NCI-H1694 (cell line): ENCODE measurements at regions not wholly inside any gene's neighbourhood (a gene's known extent, or its start where the extent isn't known, plus 50 kb on each side); places are given as distances from the start of the nearest gene placed in this dataset.
"Not testable (repeated sequence)": the region's sequence is repeated elsewhere in the genome, so short reads cannot be mapped to it uniquely, and the experiment has no call there.

ENCODE experiments used
- DNase-seq: peaks from one replicate; lab custom pipeline; 2025; lab: John Stamatoyannopoulos, UW

GRCh38 chr7:110472419-110472818, 618.5 kb upstream of the LRRN3 start:
- DNase-seq, result not testable (repeated sequence)

GRCh38 chr7:110480964-110481363, 610.0 kb upstream of the LRRN3 start:
- no peak for DNase-seq

GRCh38 chr7:110483553-110483952, 607.4 kb upstream of the LRRN3 start:
- DNase-seq, result no peak

- no peak for DNase-seq
Observed at GRCh38 chr7:110484356-110484755, 606.6 kb upstream of the LRRN3 start.

- DNase-seq, result no peak
Observed at GRCh38 chr7:110486549-110486948, 604.4 kb upstream of the LRRN3 start.

- no peak for DNase-seq
Observed at GRCh38 chr7:110502888-110503465, 588.0 kb upstream of the LRRN3 start.

- no peak for DNase-seq
Observed at GRCh38 chr7:110507369-110507768, 583.6 kb upstream of the LRRN3 start.

GRCh38 chr7:110507832-110508231, 583.1 kb upstream of the LRRN3 start:
- DNase-seq, result no peak

- DNase-seq, result peak; percentile 43
Observed at GRCh38 chr7:110514975-110515551, 575.9 kb upstream of the LRRN3 start.

GRCh38 chr7:110519851-110520250, 571.1 kb upstream of the LRRN3 start:
- no peak for DNase-seq

GRCh38 chr7:110521357-110521911, 569.5 kb upstream of the LRRN3 start:
- DNase-seq, result no peak

GRCh38 chr7:110522061-110522760, 568.7 kb upstream of the LRRN3 start:
- peak; percentile 93 for DNase-seq

GRCh38 chr7:110522761-110523200, 568.1 kb upstream of the LRRN3 start:
- DNase-seq, result peak; percentile 70

GRCh38 chr7:110529175-110529574, 561.8 kb upstream of the LRRN3 start:
- DNase-seq, result no peak

GRCh38 chr7:110531186-110531585, 559.7 kb upstream of the LRRN3 start:
- DNase-seq, result no peak

- peak; percentile 49 for DNase-seq
Observed at GRCh38 chr7:110534241-110534931, 556.5 kb upstream of the LRRN3 start.

GRCh38 chr7:110539216-110539615, 551.7 kb upstream of the LRRN3 start:
- DNase-seq, result no peak

- no peak for DNase-seq
Observed at GRCh38 chr7:110541962-110542361, 549.0 kb upstream of the LRRN3 start.

GRCh38 chr7:110544194-110544593, 546.7 kb upstream of the LRRN3 start:
- no peak for DNase-seq

- DNase-seq, result no peak
Observed at GRCh38 chr7:110548372-110548771, 542.6 kb upstream of the LRRN3 start.

GRCh38 chr7:110557136-110557535, 533.8 kb upstream of the LRRN3 start:
- DNase-seq, result no peak

GRCh38 chr7:110563286-110563685, 527.6 kb upstream of the LRRN3 start:
- not testable (repeated sequence) for DNase-seq

GRCh38 chr7:110564246-110564645, 526.7 kb upstream of the LRRN3 start:
- DNase-seq, result peak; percentile 57
